KG1 (cell line): ENCODE measurements at regions not wholly inside any gene's neighbourhood (a gene's known extent, or its start where the extent isn't known, plus 50 kb on each side); places are given as distances from the start of the nearest gene placed in this dataset.

ENCODE experiments used
- DNase-seq: peaks from one replicate; lab custom pipeline; 2025; lab: John Stamatoyannopoulos, UW

DNA sequence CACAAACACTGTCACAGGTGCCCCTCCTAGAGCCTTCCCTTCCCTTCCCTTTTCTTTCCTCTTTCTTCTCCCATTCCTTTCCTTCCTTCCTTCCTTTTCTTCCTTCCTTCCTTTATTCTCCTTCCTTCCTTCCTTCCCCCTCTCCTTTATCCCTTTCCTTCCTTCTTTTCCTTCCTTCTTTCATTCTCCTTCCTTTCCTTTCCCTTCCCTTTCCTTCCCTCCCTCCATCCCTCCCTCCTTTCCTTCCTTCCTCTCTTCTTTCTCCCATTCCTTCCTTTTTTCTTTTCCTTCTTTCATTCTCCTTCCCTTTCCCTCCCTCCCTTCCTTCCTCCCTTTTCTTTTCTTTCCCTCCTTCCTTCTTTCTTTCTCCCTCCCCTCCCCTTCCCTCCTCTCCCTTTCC, 170.0 kb downstream of the ENGASE start:
- DNase-seq = no peak

DNA sequence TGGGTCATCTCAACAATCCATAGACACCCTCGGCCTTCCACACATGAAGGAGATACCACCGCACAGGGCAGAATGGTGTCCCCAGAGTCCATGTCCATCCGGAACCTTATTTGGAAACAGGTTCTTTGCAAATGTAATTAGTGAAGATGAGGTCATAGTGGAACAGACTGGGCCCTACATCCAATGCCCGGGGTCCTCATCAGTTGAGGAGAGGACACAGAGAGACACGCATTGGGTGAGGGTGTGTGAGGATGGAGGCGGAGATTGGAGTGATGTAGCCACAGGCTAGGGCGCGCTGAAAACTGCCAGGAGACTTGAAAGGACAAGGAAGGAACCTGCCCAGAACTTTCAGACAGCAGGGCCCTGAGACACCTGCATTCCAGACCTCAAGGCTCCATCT, 169.4 kb downstream of the ENGASE start:
- DNase-seq = no peak

DNA sequence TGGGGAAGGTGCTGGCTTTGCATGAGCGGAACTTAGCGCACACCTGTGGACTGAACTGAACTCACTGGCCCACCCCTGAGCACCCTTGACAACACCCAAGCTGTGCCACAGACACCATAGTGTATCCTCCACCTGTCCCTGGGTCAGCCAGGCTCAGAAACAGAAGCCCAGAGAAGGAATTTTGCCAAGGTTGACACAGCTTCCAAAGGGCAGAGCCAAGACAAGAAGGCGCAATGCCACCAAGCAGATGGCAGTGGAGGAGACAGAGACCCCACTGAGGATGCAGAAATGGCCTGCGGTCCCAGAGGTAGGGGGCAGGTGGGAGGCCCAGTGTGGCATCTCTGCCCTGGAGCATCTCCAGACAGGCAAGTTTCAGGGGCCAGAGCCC, 169.0 kb downstream of the ENGASE start:
- DNase-seq = no peak

DNA sequence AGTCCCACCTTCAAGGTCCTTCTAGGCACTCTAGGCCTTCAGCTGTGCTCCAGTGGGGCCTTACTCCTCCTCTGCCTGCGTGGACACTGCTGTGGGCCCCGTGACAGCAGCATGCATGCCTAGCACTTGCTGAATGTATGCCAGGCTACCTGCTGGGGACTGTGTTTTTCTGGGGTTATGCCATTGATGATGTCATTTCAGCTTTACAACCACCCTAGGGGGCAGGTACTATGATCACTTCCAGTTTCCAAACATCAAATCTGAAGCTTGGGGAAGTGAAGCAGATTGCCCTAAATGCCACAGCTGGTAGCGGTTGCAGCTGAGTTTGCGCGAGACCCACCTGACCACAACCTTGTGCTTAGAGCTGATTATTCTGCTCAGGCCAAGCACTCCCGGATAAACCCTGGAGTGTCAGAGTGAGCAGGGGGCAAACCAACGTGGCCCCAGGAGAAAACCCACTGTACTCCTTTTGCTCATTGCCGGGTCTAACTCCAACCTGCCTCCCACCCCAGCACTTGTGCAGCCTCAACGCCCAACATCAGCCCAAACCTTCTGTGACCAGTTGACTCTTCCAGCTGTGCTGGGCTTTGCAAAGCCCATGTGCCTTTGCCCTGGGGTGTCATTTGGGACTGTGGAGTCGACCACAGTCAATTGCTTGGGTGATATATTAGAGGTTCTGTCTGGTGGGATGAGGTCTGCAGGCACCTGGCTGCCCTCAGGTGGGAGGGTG, 168.4 kb downstream of the ENGASE start:
- DNase-seq = no peak

DNA sequence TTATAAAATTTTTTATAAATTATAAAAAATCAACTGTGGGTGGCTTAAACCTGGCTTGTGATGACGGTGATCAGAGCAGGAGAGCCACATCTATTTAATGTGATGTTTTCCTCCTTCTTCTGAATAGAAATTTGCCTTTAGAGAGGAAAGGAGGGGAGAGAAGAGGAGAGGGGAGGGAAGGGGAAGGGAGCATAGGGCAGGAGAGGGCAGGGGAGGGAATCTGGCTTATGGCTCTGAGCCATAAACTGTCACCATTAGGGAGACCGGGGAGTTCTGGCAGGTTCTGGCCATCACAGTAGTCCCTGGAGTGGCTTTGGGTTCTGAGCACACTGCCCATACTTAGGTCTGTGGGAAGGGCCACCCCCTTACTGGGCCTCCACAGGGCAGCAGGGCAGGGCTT, 167.8 kb downstream of the ENGASE start:
- DNase-seq = no peak

DNA sequence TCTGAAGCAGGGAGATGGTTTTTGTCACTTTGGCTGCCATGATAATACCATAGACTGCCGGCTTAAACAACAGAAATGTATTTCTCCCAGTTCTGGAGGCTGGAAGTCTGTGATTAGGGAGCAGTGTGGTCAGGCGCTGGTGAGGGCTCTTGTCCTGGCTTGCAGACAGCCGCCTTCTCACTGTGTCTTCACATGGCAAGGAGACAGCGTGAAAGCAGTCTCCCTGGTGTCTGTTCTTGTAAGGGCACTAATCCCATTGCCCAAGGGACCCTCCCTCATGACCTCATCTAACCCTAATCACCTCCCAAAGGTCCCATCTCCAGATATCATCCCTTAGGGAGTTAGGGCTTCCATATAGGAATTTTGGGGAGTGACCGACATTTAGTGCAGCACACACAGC, 167.0 kb downstream of the ENGASE start:
- no peak for DNase-seq

DNA sequence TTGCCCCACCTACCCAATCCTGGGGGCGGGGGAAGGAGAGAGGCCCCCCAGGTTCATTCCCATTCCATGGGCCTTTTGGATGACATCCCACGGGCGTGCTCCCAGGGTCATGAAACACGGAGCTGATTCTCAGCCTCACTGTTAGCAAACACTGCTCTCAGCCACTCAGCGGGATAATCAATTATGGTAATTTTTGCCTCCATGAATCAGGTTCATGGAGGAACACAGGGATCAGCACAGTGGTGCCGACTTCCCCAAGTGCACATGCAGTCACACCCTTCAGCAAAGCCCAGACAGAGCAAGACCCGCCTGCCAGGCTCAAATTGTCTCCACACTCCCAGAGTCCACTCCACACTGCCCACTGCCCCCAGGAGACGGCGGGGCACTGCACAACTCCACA, 164.6 kb downstream of the ENGASE start:
- no peak for DNase-seq

DNA sequence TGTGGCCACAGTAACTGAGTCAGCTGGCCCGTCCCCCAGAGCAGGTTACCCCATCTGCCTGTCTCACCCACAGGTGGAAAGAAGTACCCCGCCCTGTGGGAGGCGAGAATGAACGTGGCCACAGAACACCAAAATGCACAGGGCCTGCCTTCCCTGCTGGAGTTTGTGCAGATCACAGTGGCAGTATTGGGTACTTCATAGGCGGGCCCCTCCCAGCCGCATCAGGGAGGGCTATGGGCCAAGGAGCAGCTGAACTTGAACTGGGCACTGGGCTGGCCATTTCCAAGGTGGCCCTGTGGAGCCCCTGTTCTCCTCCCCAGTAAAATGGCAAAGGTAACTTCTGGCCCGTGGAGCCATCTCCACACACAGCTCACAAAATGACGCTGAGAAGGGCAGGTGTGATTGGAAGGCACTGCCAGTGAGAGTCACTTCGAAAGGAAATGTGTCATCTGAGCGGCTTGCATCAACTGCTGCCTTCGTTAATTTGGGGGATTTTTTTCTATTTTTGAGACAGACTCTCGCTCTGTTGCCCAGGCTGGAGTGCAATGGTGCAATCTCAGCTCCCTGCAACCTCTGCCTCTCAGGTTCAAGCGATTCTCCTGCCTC, 162.9 kb downstream of the ENGASE start:
- no peak for DNase-seq

DNA sequence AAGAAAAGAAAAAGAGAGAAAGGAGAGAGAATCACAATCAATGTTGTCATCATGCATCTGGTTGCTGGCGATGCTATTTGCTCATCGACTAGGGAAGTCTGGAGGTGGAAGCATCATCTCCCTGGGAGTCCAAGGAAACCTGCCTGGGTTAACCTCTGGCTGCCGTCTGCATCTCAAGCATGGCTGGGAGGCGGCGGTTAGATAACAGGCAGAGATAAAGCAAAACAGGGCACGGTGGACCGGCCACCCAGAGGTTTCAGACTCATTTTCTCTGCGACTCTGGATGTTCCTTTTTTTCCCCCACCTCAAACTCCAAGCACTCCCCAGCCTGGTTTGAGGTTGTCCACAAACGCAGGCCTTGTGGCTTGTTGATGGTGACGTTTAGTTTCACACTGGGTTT, 161.2 kb downstream of the ENGASE start:
- DNase-seq = no peak

DNA sequence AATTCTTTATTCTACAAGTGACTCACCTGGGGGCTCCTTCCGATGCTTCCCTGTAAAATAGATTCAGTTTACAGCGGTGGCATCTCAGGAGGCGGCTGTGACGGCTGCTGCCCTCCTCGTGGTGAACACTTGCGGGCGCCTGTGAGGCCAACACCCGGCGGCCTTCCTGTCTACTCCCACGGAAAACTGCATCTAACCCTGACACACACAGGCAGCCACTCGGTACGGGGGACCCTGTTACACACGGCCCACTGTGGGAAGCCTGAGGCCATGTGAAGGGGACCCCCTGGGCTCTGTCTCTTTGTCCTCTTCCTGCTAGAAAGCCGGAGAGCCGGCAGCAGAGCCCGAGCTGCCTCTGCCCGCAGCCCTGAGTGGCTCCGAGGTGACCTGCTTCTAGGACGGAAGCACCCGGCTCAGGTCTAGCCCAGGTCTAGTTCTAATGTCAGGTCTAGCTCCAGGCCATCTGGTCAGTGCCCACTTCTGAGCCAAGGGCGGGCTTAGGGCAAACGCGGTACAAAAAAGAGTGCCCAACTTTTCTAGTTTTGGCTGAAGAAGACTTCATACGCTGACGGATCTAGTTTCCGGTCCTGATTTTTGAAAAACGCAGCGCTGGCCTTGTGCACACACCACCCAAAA, 159.4 kb downstream of the ENGASE start:
- DNase-seq = no peak

DNA sequence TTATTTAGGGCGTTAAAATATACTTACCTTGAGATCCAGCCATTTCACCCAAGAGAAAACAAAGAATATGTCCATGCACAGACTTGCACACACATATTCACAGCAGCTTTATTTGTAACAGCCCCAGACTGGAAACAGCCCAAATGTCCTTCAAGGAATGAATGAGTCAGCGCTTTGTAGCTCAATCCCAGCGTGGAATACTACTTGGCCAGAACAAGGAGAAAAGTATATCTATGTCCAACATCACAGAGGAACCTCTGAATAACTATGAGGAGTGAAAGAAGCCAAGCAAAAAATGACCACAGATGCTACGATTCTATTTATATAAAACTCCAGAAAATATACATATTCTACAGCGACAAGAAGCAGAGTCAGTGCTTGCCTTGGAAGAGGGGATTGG, 158.3 kb downstream of the ENGASE start:
- DNase-seq = no peak

DNA sequence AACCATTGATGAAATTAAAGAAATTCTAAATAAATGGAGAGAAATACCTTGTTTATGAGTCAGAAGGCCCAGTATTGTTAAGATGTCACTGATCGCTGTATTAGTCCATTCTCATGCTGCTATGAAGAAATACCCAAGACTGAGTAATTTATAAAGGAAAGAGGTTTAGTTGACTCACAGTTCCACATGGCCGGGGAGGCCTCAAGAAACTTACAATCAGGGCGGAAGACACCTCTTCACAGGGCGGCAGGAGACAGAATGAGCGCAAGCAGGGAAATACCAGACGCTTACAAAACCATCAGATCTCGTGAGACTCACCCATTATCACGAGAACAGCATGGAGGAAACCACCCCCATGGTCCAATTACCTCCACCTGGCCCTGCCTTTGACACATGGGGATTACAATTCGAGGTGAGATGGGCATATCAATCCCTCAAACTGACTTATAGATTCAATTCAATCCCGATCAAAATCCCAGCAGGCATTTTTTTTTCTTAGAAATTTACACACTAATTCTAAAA, 157.2 kb downstream of the ENGASE start:
- no peak for DNase-seq

DNA sequence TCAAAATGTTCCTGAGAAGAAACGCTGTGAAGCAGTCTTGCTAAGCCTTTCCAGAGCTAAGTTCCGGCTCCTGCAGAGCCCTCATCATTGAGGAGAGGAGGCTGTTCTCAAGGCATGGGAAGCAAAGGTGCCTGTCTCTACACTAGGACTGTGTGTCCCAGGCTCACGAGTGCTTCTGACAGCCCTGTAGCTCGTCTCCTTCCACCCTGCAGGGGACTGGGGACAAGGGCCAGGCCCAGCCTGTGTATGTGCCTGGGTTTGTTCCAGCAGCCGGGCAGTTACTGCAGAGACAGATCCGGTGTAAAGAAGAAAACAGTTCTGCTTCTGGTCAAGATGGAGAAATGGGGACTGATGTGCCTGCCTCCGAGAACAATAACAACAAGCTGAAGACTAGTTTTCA, 156.0 kb downstream of the ENGASE start:
- DNase-seq = no peak

DNA sequence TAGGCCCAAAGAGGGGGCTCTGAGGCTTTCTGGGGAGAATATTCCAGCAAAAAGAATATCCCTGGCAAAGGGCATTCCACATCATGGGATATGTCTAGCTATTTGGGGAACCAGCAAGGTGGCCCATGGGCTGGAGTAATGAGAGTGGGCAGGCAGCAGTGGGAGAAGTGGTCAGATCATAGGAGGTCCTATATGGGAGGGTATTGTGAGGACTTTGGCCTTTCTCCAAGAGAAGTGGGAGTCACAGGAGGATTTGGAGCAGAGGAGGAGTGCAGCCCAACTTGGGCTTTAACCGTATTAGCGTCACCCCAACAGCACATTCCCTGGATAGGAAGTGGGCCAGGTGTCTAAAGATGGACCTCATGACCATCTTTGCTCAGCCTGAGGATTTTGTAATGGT, 151.4 kb downstream of the ENGASE start:
- no peak for DNase-seq

DNA sequence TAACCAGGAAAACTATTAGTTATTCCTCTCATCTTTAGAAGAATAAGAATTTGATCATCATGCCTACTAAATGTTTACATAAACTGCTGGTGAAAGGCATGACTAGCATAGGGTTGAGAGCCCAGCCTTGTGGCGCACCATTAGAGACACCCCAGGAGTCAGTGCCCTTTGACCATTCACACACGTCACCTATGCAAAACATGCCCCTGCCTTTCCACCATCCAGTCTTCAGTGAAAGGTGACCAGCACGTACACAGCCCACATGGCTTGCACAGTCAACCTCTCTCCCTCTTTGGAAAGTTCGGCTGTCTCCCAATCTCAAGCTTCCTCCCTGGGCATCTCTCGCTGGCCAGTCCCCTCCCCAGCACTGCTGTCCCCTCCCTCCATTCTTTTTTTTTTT, 150.3 kb downstream of the ENGASE start:
- no peak for DNase-seq

DNA sequence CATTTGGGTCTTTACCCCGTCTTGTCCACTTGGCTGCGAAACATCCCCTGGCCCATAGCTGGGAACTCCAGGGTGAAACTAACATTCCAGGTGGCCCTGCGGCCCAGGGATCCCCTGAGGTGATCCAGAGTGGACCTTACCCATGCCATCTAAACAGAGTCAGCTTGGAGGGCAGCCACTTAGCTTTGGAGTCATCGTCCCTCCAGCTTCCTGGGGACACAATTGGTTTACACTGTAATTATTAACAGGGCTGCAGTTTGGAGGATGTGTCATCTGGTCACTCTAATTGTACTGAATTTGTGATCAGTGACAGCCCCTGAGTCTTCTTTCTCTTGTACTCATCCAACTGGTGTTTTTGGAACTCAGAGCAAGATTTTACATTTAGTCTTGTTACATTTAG, 149.9 kb downstream of the ENGASE start:
- DNase-seq = no peak

DNA sequence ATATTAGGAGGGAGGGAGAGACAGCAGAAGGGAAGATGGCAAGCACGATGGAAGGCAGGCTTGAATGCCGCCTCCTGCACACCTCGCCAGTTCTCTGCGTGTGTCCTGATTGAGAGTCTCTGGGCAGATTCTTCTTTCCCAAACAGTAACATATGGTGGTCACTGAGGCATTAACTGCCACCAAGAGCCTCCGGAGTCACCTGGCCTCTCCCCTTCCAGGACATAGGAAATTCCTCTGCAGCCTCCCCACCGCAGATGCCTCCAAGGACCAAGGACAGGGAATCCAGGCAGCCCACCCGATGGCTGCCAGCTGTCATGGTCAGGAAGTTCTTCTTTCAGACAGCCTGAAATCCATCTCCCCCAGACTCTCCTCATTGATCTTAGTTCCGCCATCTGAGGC, 149.3 kb downstream of the ENGASE start:
- DNase-seq = no peak

DNA sequence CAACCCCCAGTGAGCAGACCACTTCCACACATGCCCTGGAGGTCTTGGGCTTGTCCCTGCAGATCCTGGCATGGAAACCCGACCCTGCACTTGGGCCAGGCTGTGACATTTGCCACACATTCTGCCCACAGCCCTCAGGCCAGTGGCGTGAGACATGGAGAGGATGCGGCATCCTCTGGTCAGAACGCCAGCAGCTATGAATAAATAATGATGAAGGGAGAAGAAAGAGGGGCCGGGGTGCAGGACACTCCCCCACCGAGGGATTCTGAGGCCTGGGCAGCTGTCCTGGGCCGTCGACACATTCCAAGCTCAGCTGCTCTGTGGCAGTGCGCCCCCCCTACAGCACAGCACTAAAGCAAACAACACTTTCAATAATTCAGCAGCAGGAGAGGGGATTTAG, 148.8 kb downstream of the ENGASE start:
- no peak for DNase-seq

DNA sequence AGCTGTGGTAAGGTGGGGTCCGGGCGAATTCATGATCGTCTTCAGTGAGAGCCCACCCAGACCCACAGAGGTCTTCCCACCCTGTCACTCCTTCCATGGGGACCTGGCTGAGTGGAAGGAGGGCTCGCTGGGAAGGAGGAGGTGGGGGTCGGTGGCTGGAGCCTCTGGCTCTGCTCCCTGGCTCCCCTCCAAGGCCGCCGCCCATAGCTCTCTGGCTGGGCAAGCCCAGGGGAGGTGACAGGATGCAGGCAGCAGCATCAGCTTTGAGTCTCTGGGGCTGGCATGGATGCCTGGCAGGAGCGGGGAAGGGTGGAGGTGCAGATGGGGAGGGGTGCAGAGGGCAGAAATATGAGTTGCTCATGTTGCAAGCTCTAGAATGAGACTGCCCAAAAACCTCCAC, 147.0 kb downstream of the ENGASE start:
- no peak for DNase-seq

DNA sequence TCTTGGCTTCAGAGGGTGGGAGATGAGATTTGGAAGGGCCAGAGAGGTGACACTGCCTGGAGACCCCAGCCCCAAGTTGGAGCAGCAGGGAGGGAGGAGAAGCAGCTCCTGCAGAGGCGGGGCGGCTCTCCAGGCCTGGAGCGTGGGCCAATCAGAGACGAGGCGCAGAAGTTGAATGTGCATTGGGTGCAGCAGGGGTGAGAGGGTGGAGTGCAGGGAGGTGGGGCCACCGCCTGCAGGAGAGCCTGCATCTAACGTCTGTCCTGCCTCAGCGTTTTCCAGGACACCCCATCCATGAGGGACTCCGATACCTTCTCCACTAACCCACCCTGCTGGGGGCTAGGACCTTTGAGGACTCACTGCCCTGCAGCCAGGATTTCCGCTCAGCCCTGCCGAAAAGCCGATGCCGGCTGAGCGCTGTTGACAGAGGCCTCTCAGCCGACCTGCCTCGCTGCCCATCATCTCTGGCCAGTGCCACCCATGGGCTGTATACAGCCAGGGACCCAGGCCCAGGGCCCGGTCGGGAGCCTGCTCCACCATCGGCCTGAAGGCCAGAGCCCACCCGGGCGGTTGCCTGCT, 146.2 kb downstream of the ENGASE start:
- DNase-seq = no peak

DNA sequence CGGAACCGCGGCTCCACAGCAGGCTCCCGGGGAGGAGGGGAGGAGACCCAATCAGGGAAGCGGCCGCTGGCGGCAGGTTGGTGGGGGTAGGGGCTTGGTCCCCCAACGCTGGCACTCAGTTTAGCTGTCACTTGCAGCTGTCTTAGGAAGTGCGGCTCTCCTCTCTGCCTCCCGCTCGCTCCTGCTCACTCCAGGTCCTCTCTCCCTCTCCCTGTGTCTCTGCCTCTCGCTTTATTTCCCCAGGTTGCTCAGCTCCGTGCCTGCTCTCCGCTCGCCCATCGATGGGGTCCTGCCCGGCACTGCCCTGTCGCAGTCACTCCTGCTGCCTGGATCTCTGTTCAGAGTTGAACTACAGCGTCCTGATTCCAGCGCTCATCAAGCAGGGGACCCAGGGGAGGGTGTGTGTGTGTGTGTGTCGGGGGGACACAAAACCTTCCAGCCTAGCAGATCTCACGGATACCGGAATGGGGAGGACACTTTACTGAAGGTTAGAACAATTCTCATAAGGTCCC, 145.6 kb downstream of the ENGASE start:
- DNase-seq = no peak

DNA sequence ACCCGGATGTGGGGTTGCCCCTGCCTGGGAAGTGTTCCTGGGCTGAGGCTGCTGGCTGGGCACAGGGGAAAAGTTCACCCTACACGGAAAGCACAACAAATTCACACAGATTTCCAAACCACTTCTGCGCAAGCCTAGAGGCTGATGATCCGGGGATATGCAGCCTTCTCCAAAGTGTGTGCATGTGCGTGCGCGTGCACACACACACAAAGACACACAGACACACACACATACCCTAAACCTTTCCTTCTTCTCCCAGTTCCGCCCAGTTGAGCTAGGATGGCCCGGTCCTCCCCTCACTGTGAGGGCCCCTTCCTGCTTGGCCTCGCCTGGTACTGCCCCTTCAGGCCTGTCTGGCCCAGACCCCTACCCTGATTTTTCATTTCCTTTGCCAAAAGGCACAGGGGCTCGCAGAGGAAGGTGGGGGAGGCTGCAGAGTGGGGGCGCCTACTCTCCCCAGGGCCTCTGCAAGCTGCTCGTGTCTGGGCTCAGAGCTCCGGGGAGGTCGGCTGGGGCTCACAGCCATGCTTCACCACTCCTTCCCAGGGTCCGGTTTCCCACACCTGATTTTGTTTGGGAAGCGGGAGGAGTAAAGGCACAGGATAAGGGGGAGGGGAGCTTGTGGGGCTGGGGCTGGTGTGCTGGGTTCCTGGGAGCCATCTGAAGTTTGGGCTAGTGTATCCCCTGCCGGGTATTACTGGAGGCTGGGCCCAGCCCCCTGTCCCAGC, 144.7 kb downstream of the ENGASE start:
- DNase-seq = no peak
